HCT116 (cell line): ENCODE measurements at regions not wholly inside any gene's neighbourhood (a gene's known extent, or its start where the extent isn't known, plus 50 kb on each side); places are given as distances from the start of the nearest gene placed in this dataset.

ENCODE experiments used
- ATAC-seq: fragments of 200-7000 bp; cut with Tn5 transposase; 2 replicates; pipeline ENCODE4 v1.9.1; 2020; ENCODE audit warnings: mild to moderate bottlenecking, moderate library complexity
- BruUV-seq: library from RNA; stranded (reverse); fragments of 400-500 nt; replicated peaks from 2 replicates; lab custom pipeline; 2021; lab: Mats Ljungman, UMichigan
- CTCF ChIA-PET: fragments of 300-600 bp; sonication (Branson Sonifier 250); formaldehyde crosslinking; loops from one replicate; lab custom pipeline; 2021; ENCODE audit warnings: antibody characterized with exemption; lab: Charles Lee
- POLR2A ChIA-PET: fragments of 300-600, 350-600 bp; sonication (Branson Sonifier 250); formaldehyde crosslinking; loops from one replicate; lab custom pipeline; 2021; ENCODE audit warnings: antibody characterized with exemption; lab: Charles Lee
- RAD21 ChIA-PET, 2 experiments: fragments of 300-600 bp; sonication (Branson Sonifier 250); formaldehyde crosslinking; loops; one replicate each; lab custom pipeline; 2023; ENCODE audit warnings: low total read pairs in 2 of 2; ENCODE audit not compliant: uncharacterized antibody in 2 of 2, unreplicated experiment in 2 of 2, low non-redundant PET in 1 of 2; lab: Charles Lee
- DNase-seq: peaks from one replicate; pipeline ENCODE4 v3.0.0-alpha.2; 2010; ENCODE audit warnings: low read depth, low spot score
- H2AFZ ChIP-seq: fragments of 200-600 bp; shearing (Covaris generic), sonication (generic); 2 replicates; pipeline ENCODE4 v1.6.1; 2017; ENCODE audit warnings: low read depth, mixed run types, mixed read lengths, antibody characterized with exemption, low read length; ENCODE audit not compliant: poor library complexity, severe bottlenecking
- H3K27ac ChIP-seq: 2 replicates; pipeline ENCODE4 v1.5.1; 2012; ENCODE audit warnings: low read depth, low read length
- H3K27me3 ChIP-seq: fragments of 200-600 bp; sonication (generic); 2 replicates; pipeline ENCODE4 v1.6.1; 2016; ENCODE audit warnings: mixed run types, low read length, mixed read lengths; ENCODE audit not compliant: insufficient read depth
- H3K36me3 ChIP-seq, 2 experiments: fragments of 200-500 bp in 1 of 2; fragments of 200-600 bp in 1 of 2; sonication (Bioruptor generic) in 1 of 2; sonication (generic) in 1 of 2; 2 replicates each; pipeline versions ENCODE4 v1.5.1 to v1.6.1; 2014 to 2016; ENCODE audit warnings: low read length in 2 of 2, inconsistent platforms in 1 of 2, mixed read lengths in 1 of 2, mixed run types in 1 of 2; ENCODE audit not compliant: insufficient read depth in 2 of 2, control insufficient read depth in 1 of 2
- H3K4me1 ChIP-seq, 2 experiments: fragments of 200-600 bp in 1 of 2; sonication (generic) in 1 of 2; 2 replicates each; pipeline versions ENCODE4 v1.5.1 to v1.6.1; 2012 to 2017; ENCODE audit warnings: low read length in 2 of 2, inconsistent platforms in 1 of 2, mild to moderate bottlenecking in 1 of 2, mixed read lengths in 1 of 2, mixed run types in 1 of 2, moderate library complexity in 1 of 2; ENCODE audit not compliant: insufficient read depth in 2 of 2, control insufficient read depth in 1 of 2
- H3K4me2 ChIP-seq: fragments of 200-600 bp; sonication (generic); 2 replicates; pipeline ENCODE4 v1.6.1; 2017; ENCODE audit warnings: mixed run types, low read length, mixed read lengths
- H3K4me3 ChIP-seq, 2 experiments: fragments of 200-600 bp in 1 of 2; sonication (generic) in 1 of 2; replicated peaks in 1 of 2; 2 replicates each; pipeline ENCODE4 v1.5.1; 2011 to 2016; ENCODE audit warnings: low read length in 2 of 2, control low read depth in 1 of 2, low read depth in 1 of 2, mild to moderate bottlenecking in 1 of 2, mixed read lengths in 1 of 2, mixed run types in 1 of 2
- H3K79me2 ChIP-seq: fragments of 200-600 bp; sonication (generic); 2 replicates; pipeline ENCODE4 v1.6.1; 2017; ENCODE audit warnings: mild to moderate bottlenecking, mixed run types, low read length, moderate library complexity, mixed read lengths; ENCODE audit not compliant: insufficient read depth
- H3K9ac ChIP-seq: fragments of 200-600 bp; sonication (generic); 2 replicates; pipeline ENCODE4 v1.6.1; 2016; ENCODE audit warnings: low read length, mixed read lengths
- H3K9me2 ChIP-seq: fragments of 200-600 bp; sonication (generic), shearing (Covaris generic); 2 replicates; pipeline ENCODE4 v1.6.1; 2017; ENCODE audit warnings: mixed run types, mild to moderate bottlenecking, moderate library complexity; ENCODE audit not compliant: insufficient read depth
- H3K9me3 ChIP-seq, 2 experiments: fragments of 200-500 bp in 1 of 2; fragments of 200-600 bp in 1 of 2; sonication (Bioruptor generic) in 1 of 2; sonication (generic) in 1 of 2; 2 replicates each; pipeline ENCODE4 v1.6.1; 2014 to 2017; ENCODE audit warnings: low read length in 2 of 2, mixed read lengths in 2 of 2, inconsistent platforms in 1 of 2, low read depth in 1 of 2, mild to moderate bottlenecking in 1 of 2, mixed run types in 1 of 2, moderate library complexity in 1 of 2; ENCODE audit not compliant: control insufficient read depth in 1 of 2, insufficient read depth in 1 of 2
- H4K20me1 ChIP-seq: fragments of 200-600 bp; sonication (generic), shearing (Covaris generic); 2 replicates; pipeline ENCODE4 v1.6.1; 2017; ENCODE audit warnings: mixed run types, mild to moderate bottlenecking, moderate library complexity; ENCODE audit not compliant: insufficient read depth
- CBX3 ChIP-seq: IDR thresholded peaks from 2 replicates; pipeline ENCODE4 v1.6.1; 2012; ENCODE audit warnings: low read depth
- EGR1 ChIP-seq: IDR thresholded peaks from 2 replicates; pipeline ENCODE4 v1.6.1; 2012; ENCODE audit warnings: low read depth
- ELF1 ChIP-seq: IDR thresholded peaks from 2 replicates; pipeline ENCODE4 v1.6.1; 2012; ENCODE audit warnings: low read depth, borderline replicate concordance
- EZH2 ChIP-seq: fragments of 200-600 bp; sonication (generic); IDR thresholded peaks from 2 replicates; pipeline ENCODE4 v1.6.1; 2017; ENCODE audit warnings: antibody characterized with exemption, mixed run types
- EZH2phosphoT487 ChIP-seq: fragments of 200-600 bp; IDR thresholded peaks from 2 replicates; pipeline ENCODE4 v1.6.1; 2018; ENCODE audit warnings: antibody characterized with exemption, borderline replicate concordance
- POLR2A ChIP-seq: IDR thresholded peaks from 2 replicates; pipeline ENCODE4 v1.7.0; 2011; ENCODE audit warnings: borderline replicate concordance; ENCODE audit not compliant: insufficient read depth, insufficient read length; ENCODE audit errors: extremely low read depth
- POLR2AphosphoS5 ChIP-seq: IDR thresholded peaks from 2 replicates; pipeline ENCODE4 v1.6.1; 2011; ENCODE audit warnings: mild to moderate bottlenecking, low read depth, low read length, moderate library complexity
- SP1 ChIP-seq: IDR thresholded peaks from 2 replicates; pipeline ENCODE4 v1.6.1; 2012; ENCODE audit warnings: low read depth
- SRF ChIP-seq: IDR thresholded peaks from 2 replicates; pipeline ENCODE4 v1.6.1; 2012; ENCODE audit warnings: low read depth
- TCF7L2 ChIP-seq: IDR thresholded peaks from 2 replicates; pipeline ENCODE4 v1.7.0; 2011; ENCODE audit warnings: borderline replicate concordance, inconsistent platforms; ENCODE audit not compliant: insufficient read depth, insufficient read length; ENCODE audit errors: extremely low read depth
- intact Hi-C: fragments of 100-400 bp; cut with micrococcal nuclease; formaldehyde crosslinking; loops from 2 replicates; pipeline ENCODE4 v1.10.0; 2022
- TF ChIP-seq, protein P1 (sequence below): IDR thresholded peaks from 2 replicates; pipeline ENCODE4 v1.6.1; 2012; ENCODE audit warnings: low read depth
- TF ChIP-seq, protein P2 (sequence below): IDR thresholded peaks from 2 replicates; pipeline ENCODE4 v1.6.1; 2012
- TF ChIP-seq, protein P3 (sequence below), 3 experiments: fragments of 200-600 bp in 1 of 3; sonication (generic) in 1 of 3; IDR thresholded peaks in 2 of 3; conservative IDR thresholded peaks in 1 of 3; 2 replicates each; pipeline ENCODE4 v1.5.1; 2012 to 2017; ENCODE audit warnings: low read depth in 2 of 3, low read length in 2 of 3, antibody characterized with exemption in 1 of 3, borderline replicate concordance in 1 of 3, control low read depth in 1 of 3, mild to moderate bottlenecking in 1 of 3, mixed read lengths in 1 of 3, mixed run types in 1 of 3, moderate library complexity in 1 of 3; ENCODE audit not compliant: insufficient read depth in 1 of 3

DNA sequence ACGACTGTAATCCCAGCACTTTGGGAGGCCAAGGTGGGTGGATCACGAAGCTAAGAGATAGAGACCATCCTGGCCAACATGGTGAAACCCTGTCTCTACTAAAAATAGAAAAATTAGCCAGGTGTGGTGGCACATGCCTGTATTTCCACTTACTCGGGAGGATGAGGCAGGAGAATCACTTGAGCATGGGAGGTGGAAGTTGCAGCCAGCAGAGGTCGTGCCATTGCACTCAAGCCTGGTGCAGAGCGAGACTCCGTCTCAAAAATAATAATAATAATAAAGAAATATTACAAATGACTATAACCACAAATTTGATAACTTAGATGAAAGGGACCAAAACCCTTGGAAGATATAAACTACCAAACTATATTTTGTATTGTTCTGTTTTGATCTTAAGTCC lies 226.3 kb upstream of the GULP1 start:
- H3K27me3 ChIP-seq = no peaks in the 10 kb centered on the region
- no peaks in the 10 kb centered on the region for H3K9me3 ChIP-seq
- no peak overlapping the region for H3K4me2 ChIP-seq
- POLR2A ChIA-PET = no interaction called here
- no peak overlapping the region for H2AFZ ChIP-seq
- H3K36me3 ChIP-seq = no peaks in the 10 kb centered on the region
- no peak overlapping the region for H3K27ac ChIP-seq
- CTCF ChIA-PET = no interaction called here
- H3K9me2 ChIP-seq = no peaks in the 10 kb centered on the region; the same call in 1 of the 2 replicates
- no peak for TF ChIP-seq SP1
- no peak for TF ChIP-seq POLR2A
- TF ChIP-seq EZH2 = no peak
- no peak for TF ChIP-seq SRF
- TF ChIP-seq EZH2phosphoT487 = no peak
- TF ChIP-seq, protein P1, sequence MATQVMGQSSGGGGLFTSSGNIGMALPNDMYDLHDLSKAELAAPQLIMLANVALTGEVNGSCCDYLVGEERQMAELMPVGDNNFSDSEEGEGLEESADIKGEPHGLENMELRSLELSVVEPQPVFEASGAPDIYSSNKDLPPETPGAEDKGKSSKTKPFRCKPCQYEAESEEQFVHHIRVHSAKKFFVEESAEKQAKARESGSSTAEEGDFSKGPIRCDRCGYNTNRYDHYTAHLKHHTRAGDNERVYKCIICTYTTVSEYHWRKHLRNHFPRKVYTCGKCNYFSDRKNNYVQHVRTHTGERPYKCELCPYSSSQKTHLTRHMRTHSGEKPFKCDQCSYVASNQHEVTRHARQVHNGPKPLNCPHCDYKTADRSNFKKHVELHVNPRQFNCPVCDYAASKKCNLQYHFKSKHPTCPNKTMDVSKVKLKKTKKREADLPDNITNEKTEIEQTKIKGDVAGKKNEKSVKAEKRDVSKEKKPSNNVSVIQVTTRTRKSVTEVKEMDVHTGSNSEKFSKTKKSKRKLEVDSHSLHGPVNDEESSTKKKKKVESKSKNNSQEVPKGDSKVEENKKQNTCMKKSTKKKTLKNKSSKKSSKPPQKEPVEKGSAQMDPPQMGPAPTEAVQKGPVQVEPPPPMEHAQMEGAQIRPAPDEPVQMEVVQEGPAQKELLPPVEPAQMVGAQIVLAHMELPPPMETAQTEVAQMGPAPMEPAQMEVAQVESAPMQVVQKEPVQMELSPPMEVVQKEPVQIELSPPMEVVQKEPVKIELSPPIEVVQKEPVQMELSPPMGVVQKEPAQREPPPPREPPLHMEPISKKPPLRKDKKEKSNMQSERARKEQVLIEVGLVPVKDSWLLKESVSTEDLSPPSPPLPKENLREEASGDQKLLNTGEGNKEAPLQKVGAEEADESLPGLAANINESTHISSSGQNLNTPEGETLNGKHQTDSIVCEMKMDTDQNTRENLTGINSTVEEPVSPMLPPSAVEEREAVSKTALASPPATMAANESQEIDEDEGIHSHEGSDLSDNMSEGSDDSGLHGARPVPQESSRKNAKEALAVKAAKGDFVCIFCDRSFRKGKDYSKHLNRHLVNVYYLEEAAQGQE = no peak
- TF ChIP-seq, protein P2, sequence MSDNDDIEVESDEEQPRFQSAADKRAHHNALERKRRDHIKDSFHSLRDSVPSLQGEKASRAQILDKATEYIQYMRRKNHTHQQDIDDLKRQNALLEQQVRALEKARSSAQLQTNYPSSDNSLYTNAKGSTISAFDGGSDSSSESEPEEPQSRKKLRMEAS = no peak
- TF ChIP-seq, protein P3, sequence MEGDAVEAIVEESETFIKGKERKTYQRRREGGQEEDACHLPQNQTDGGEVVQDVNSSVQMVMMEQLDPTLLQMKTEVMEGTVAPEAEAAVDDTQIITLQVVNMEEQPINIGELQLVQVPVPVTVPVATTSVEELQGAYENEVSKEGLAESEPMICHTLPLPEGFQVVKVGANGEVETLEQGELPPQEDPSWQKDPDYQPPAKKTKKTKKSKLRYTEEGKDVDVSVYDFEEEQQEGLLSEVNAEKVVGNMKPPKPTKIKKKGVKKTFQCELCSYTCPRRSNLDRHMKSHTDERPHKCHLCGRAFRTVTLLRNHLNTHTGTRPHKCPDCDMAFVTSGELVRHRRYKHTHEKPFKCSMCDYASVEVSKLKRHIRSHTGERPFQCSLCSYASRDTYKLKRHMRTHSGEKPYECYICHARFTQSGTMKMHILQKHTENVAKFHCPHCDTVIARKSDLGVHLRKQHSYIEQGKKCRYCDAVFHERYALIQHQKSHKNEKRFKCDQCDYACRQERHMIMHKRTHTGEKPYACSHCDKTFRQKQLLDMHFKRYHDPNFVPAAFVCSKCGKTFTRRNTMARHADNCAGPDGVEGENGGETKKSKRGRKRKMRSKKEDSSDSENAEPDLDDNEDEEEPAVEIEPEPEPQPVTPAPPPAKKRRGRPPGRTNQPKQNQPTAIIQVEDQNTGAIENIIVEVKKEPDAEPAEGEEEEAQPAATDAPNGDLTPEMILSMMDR (IDR thresholded peaks at IDR 0.05 in 2 of 3, conservative IDR thresholded peaks at IDR 0.05 in 1 of 3; ENCODE audit: borderline replicate concordance in 1 of 3, insufficient read depth in 1 of 3, low read depth in 2 of 3, low read length in 2 of 3) = no peak
- no peak for TF ChIP-seq TCF7L2
- TF ChIP-seq ELF1 = no peak
- no peak for TF ChIP-seq POLR2AphosphoS5
- TF ChIP-seq CBX3 = no peak
- TF ChIP-seq EGR1 = no peak
- RAD21 ChIA-PET = no interaction called here
- H3K79me2 ChIP-seq = no peaks in the 10 kb centered on the region
- H3K4me1 ChIP-seq = no peaks in the 10 kb centered on the region
- no peak overlapping the region for H3K9ac ChIP-seq
- intact Hi-C loops = no loop called here
- ATAC-seq (no peak), DNase-seq (no peak)
- BruUV-seq = no TSS peak
- H4K20me1 ChIP-seq = no peaks in the 10 kb centered on the region
- H3K4me3 ChIP-seq = no peak overlapping the region
